Hepatic stellate cell (primary cell): ENCODE measurements at regions not wholly inside any gene's neighbourhood (a gene's known extent, or its start where the extent isn't known, plus 50 kb on each side); places are given as distances from the start of the nearest gene placed in this dataset.
"Not testable (repeated sequence)": the region's sequence is repeated elsewhere in the genome, so short reads cannot be mapped to it uniquely, and the experiment has no call there.

ENCODE experiments used
- DNase-seq: peaks from one replicate; pipeline ENCODE4 v3.0.0; 2011; ENCODE audit warnings: low spot score

DNA sequence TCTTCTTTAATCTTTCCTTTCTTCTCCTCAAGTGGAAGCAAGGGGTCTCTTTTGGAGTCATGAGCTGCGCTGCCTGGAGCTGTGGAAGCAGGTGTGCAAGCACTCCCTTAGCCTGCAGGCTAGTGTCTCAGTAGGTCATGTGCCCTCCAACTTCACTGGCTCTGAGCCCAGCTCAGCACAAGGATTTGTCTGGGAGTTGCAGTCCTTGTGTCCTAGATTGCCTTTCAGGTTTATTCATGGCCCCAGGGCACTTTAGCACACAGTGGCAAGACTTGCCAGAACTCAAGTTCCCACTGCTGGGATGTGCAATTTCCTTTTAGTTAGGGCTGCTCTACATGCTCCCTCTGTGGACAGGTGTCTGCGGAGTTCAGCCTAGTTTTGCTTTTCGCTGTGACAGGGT is 211.7 kb downstream of the LIG4 start:
- no peak for DNase-seq

DNA sequence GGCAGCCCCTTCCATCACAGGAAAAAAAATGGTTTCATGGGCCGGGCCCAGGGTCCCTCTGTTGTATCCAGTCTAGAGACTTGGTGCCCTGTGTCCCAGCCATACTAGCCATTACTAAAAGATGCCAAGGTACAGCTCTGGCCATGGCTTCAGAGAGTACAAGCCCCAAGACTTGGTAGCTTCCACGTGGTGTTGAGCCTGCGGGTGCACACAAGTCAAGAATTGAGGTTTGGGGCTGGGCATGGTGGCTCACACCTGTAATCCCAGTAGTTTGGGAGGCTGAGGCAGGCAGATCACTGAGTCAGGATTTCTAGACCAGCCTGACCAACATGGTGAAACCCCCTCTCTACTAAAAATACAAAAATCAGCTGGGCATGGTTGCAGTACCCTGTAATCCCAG is 214.3 kb downstream of the LIG4 start:
- no peak for DNase-seq

DNA sequence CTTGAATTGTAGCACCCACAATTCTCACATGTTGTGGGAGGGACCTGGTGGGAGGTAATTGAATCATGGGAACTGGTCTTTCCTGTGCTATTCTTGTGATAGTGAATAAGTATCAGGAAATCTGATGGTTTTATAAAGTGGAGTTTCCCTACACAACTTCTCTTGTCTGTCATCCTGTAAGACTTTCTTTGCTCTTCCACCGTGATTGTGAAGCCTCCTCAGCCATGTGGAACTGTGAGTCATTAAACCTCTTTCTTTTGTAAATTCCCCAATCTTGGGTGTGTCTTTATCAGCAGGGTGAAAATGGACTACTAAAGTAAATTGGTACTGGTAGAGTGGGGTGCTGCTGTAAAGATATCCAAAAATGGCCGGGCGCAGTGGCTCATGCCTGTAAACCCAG is 215.6 kb downstream of the LIG4 start:
- DNase-seq, result no peak

DNA sequence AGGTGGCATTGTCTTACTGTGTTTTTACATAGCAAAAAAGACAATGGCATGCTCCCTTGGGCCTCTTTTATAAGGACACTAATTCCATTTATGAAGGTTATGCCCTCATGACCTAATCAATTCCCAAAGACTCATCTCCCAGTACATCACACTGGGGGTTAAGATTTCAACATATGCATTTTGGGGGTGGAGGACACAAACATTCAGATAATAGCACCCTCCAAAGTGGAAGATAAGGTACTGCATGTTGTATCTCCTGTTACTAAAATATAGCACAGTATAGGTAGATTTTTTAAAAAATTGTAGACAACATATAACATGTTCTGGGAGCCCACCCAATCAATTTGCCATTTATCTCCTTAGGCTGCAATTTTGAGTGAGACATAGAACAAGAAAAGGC is 221.2 kb downstream of the LIG4 start:
- no peak for DNase-seq

DNA sequence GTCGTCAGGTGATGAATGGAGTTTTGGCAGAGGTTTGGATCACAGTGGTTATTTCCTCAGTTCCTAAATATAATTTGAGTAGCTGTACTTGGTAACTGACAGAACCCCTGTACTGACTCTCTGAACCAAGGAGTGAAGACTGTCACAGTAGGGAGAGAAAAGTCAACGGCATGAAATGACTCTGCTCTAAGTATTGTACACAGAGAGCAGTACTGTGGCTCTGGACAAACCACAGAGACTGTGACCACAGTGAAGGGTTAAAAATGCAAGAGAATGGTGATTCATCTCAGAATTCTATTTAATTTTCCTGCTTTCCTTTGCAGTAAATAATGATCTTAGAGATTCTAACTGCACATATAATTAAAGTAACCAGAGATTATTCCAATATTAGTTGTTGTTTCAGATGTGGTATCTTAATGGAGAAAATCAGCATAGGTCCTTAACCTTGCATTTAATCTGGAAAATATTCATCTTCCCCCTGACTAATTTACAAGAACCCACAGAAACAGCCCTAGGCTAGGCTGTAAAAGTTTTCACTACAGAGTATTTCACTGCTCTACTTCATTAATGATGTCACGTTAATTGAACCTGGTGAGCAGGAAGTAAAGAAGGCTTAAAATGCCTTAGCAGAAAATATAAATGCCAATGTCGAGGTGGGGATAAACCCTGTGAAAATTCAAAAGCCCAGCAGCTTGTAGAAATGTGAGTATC is 221.9 kb downstream of the LIG4 start:
- no peak for DNase-seq

DNA sequence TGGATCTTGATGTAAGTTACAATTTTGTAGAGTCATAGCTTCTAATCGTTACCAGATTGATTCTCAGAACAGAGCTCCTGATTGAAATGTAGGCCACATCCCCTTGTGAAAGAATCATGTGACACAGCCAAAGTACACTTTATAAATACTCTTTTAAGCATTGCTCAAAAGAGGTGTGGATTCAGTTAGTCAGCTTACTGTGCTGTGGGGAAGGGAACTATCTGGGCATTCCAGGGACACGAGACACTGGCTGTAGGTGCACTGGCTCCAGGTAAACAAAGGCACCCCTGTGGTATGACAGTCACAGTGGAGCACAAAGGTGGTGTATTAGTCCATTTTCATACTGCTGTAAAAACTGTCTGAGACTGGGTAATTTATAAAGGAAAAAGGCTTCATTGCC is 222.8 kb downstream of the LIG4 start:
- DNase-seq, result no peak

DNA sequence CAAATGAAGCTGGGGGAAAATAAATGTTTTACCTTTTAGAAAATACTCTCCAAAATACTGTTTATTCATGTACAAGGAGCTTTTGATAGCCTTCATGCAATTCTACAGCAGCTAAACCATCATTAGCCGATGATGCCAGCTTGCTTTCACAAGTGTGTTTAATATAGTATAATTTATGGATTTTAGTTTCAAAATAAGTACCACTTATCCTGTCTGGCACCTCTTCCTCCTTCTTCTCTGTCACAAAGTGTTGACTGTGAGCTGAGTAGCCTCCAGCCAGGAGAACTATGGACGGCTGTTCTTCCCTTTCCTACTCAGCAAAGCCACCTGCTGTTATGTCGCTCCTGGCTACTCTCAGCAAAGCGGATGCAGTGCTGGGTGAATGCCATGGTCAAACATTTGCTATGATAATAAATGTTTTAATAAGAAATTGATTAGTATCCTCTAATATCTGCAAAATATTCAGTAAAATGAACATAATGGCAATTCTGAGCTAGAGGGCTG is 238.2 kb downstream of the LIG4 start:
- DNase-seq, result no peak

DNA sequence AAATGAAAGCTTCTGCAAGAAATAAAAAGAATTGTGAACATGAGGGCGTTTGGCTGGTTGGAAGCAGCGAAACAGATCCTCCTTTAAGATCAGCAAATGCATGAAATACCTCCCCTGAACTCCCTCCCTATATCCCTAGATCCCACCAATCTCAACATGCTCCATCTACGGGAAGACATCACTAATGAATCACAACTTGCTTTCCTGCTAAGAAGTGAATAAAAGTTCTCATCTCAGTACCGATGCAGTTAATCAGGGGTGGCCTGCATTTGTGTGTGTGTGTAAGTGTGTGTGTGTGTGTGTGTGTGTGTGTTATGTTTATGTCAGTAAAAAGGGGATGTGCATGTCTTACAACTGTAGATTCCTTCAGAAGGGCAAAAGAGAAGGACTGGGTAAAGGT is 238.7 kb downstream of the LIG4 start:
- no peak for DNase-seq

DNA sequence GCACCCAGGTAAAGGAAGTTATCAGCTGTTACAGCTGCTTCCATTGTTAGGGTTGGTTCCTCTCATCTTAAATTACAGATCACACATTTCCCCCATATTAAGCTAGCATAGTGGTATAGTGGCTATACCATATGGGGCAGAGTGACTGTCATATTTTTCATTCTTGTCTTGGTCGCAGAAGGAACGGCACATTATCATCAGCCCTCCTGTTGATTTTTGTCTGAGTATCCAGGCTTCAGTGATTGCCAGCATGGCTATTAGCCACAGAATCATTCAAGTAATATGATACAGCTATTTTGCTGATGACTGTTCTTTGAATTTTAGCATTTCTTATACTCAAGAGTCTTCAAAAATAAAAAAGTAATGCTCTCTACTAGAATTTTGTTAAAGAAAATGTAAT is 240.9 kb downstream of the LIG4 start:
- DNase-seq, result no peak

DNA sequence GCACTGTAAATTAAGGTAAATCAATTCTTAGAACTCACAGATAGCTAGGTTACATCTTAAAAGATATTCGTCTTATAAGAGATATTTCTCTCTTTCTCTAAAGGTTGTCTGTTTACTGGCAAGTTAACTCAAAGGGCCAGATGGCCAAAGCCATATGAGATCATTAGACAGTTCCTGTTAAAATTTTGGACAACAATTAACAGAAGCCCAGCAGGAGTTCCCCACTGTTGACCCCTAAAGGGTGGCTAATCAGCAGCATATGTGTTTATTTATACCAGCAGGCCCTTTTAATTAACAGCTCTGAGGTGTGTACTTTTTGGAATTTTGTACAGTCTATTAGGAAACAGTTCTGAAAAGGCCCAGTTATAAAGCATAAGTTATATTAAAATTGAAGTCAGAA is 245.8 kb downstream of the LIG4 start:
- DNase-seq, result no peak

DNA sequence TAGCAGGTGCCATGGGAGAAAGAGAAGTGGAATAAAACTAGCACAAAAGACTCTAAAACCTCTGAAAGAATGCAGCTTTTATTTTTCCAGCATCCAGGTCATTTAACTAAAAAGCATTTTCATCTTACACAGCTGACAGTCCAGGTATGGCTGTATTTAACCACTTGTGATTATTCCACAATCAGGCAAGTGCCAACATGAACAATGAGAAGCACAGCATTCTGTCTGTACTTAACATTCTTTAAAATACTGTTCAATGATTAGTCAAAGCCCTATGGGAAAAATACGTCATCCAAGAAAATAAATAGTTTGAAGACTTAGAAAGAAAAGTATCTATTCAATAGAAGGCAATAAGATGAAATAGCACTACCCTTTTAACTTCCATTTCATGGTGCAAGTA is 246.9 kb downstream of the LIG4 start:
- no peak for DNase-seq

DNA sequence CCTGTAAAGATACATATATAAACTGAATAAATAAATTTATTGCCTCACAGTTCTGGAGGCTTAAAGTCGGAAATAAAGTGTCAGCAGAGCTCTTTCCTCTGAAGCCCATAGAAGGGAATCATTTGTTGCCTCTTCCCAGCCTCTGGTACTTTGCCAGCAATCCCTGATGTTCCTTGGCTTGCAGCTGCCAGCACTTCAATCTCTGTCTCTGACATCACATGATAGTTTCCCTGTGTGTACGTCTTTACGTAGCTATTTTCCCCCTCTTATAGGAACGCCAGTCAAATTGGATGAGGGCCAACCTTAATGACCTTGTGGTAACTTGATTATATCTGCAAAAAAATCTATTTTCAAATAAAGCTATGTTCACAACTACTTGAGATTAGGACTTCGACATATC is 250.9 kb downstream of the LIG4 start:
- DNase-seq, result no peak

DNA sequence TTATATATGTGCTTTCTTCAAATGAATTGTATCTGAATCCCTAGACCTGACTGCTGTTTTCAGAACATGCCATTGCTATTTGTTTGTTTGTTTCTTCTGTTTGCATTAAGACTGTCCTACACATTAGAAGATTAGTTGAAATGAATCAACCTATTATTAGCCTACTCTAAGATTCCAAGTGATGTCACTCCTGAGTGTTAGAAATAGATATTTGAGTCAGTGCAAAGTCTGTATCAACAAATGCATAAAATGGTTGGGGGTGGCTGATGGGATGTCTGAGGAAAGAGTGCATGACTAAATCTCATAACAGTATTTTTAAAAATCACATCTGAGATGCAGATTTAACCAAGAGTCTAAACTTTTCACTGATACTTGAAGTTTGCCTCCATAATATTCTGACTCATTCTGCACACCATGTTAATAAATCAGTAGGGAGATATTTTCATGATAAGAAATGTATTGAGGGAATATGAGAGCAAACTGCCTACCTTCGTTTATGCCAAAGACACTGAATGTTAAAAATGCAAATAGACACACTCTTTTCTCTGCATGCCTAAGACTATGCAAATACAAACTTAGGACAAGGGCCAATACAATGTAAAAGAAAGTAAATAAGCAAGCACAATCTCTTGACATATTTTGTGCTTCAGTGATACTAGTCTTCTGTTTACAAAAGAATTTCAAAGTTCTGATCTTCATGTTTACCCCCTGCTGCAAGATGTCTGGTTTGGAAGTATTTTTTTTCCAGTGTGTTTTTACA is 253.3 kb downstream of the LIG4 start:
- DNase-seq, result no peak

DNA sequence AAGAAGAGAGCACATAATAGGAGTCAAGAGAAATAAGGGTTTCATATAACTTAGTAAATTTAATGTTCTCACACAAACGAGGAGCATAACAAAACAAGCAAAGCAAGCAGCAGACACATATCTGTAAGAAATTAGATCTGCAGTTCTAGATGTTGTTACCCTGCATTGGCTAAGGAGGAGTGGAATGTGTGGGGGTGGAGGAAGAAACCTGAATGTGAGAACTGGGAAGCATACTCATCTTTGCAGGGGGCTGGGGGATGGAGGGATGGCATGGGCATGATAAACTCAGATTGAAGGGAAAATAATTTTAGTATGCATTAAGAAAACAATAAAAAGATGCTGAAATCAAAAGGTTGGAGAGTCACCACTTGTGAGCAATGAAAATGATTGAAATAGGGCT is 255.0 kb downstream of the LIG4 start:
- no peak for DNase-seq

DNA sequence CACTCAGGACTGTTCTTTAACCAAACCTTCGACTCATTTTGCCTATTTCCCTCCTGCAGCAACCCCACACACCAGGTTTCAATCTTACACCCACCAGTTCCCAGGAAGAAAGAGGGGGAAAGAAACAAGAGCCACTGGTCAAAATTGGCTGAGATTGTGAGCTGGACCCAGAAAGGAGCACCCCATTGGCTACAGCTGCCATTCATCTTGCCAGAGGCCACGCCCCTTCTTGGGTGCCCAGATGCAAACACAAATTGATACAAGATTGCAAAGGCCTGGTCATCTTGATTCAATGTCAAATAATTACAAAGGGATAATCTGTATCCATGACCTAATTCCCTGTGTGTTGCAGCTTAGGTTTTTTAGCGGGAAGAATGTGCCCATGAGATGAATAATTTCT is 258.4 kb downstream of the LIG4 start:
- no peak for DNase-seq

DNA sequence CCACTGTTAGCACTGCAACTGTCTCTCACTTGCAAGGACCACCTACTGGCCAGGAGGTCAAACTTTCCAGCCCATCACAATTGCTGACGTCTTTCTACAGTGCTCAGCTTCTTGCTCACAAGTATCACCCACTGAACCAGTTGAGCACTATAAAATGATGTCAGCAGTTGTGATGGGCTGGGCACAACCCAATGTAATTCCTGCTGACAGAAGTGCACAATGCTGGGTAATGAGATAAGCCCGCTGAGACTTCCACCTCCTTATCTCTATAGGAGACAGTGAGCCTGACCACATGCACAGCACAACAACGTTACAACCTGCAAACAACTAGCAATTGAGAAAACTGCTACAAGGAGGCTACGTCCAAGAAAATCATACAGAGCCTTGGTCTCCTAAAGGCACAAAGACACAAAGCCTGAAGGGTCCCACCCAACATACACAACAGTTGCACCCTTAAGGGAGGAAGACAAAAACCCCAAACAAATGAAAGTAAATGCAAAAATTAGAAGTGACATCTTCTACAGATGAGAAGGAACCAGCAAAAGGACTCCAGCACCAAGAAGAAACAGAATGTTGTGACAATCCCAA is 273.2 kb downstream of the LIG4 start:
- DNase-seq, result no peak

DNA sequence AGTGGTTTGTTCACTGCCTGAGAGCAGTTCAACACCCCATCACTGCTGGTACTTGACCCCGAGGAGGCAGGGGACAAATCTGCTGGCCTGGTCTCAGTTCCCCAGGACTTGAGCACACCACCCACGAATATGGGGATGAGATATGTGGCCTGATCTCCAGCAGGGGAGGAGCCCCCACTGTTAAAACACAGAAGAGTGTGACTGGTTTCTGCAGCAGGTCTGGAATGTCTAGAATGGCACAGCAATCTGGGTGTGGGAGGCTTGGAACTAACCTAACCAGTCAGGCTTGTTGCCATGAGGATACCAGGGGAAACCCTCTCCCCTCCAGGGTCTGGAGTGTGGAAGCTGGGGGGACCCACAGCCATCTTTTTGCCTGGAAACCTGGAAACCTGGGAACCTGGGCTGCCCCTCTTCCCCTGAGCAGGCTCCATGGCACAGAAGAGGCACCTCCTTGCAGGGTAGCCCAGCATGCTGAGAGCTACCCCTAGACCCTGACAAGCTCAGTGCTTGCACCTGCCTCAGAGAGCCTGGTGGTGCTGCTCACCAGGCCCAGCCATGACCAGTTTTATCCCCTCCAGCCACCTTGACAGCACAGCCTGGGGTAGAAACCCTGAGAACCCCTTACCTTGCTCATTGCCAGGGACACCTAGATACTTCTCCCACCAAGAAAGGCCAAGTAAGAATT is 273.8 kb downstream of the LIG4 start:
- no peak for DNase-seq

DNA sequence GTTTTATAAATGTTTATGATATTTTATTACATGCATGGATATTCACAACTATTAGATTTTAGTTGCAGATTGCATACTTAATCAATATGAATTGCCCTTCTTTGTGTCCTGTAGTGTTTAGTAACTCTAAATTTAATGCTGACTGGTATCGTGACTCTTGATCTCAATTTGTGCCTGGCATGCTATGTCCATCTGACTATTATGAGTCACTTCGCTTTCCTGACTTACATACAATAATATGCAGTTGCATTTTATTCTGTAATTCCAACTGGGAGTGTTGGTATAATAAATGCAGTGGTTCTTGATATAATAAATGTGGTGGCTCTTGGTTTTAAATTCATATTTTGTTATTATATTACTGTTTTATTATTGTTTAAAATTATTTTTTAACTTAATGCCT is 277.5 kb downstream of the LIG4 start:
- DNase-seq, result no peak

DNA sequence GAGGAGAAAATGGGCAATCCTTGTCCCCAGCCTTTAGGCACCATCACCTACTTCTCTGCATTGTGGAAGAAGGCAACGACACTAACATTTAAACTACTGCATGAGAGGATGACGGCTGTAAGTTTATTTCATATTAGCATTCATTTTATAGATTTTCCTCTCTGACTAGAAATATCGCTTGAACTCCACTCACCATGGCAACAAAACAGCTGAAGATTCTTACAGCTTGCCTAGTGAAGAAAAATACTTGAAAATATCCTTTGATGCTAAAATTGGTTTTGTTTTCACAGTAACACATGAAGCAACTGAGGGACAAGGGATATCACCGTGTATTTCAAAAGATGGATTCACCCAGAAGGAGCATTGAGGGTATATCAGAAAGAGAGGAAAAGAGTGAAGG is 284.3 kb downstream of the LIG4 start:
- no peak for DNase-seq

DNA sequence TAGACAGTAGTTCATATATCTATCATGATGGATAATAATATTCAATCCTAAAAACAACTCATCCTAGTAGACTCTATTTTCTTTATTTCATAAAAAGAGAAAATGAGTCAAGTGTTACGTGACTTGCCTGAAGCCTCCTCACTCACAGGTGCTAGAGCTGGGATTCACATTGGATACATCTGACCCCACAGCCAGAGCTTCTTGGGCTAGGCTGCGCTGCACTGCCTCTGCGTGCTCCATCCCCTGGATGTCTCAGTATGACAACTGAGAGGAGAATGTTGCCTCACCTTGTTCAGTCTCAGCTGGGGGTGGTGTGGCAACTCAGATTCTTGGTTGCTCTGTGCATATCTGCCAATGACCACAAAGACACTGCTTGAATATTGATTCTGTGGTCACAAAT is 286.6 kb downstream of the LIG4 start:
- DNase-seq, result no peak

DNA sequence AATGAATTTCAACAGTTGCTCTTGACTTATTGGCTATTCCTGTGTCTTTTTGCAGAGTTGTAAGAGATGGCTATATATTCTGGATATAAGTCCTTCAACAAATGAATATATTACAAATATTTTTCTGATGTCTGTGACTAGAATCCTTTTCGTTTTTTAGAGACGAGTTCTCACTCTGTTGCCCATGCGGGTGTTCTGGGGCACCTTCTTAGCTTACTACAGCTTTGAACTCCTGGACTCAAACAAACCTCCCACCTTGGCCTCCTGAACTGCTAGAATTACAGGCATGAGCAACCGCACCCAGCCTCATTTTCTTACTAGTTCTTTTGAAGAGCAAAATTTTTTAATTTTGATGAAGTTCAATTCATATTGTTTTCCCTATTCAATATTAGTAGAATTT is 287.8 kb downstream of the LIG4 start:
- DNase-seq, result no peak

DNA sequence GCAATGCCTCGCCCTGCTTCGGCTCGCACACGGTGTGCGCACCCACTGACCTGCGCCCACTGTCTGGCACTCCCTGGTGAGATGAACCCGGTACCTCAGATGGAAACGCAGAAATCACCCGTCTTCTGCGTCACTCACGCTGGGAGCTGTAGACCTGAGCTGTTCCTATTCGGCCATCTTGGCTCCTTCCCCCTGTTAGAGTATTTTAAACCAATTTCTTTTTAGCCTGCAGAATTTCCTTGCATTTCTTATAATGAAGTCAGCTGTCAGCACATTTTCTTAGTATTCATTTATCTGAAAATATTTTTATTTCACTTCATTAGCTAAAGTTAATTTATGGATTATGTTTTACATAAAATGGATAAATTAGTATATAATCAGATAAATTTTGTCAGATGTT is 288.8 kb downstream of the LIG4 start:
- not testable (repeated sequence) for DNase-seq

DNA sequence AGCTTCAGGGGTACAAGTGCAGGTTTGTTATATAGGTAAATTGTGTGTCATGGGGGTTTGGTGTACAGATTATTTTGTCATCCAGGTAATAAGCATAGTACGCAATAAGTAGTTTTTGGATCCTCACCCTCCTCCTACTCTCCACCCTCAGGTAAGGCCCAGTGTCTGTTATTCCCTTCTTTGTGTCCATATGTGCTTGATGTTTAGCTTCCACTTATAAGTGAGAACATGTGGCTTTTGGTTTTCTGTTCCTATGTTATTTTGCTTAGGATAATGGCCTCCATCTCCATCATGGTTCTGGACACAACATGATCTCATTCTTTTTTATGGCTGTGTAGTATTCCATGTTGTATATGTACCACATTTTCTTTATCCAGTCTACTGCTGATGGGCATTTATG is 298.4 kb downstream of the LIG4 start:
- not testable (repeated sequence) for DNase-seq
